IMR-90 (cell line): ENCODE measurements at regions not wholly inside any gene's neighbourhood (a gene's known extent, or its start where the extent isn't known, plus 50 kb on each side); places are given as distances from the start of the nearest gene placed in this dataset.
A peak's percentile ranks its signal among the peaks of the same experiment; 100 is the strongest.

ENCODE experiments used
- ATAC-seq: fragments of 200-7000 bp; cut with Tn5 transposase; 2 replicates; pipeline ENCODE4 v1.9.1; 2020; ENCODE audit warnings: low read depth, mild to moderate bottlenecking, moderate library complexity
- BruUV-seq: library from RNA; stranded (reverse); fragments of 400-500 nt; replicated peaks from 2 replicates; lab custom pipeline; 2021; lab: Mats Ljungman, UMichigan
- CTCF ChIA-PET: fragments of 300-600 bp; formaldehyde crosslinking; extraction: SDS; loops from one replicate; lab custom pipeline; 2021; ENCODE audit warnings: antibody characterized with exemption; lab: Yijun Ruan, JAX
- POLR2A ChIA-PET: fragments of 300-600 bp; sonication (Branson Sonifier 250); formaldehyde crosslinking; loops from one replicate; lab custom pipeline; 2022; ENCODE audit warnings: antibody characterized with exemption; ENCODE audit not compliant: unreplicated experiment; lab: Charles Lee
- DNase-seq: peaks from one replicate; pipeline ENCODE4 v3.0.0; 2013
- H2AFZ ChIP-seq: replicated peaks from 2 replicates; pipeline ENCODE3; 2013; ENCODE audit warnings: low read length, mild to moderate bottlenecking; ENCODE audit not compliant: poor library complexity
- H2AK5ac ChIP-seq: 2 replicates; pipeline ENCODE4 v1.6.1; 2013; ENCODE audit warnings: low read depth, low read length, inconsistent platforms
- H2AK9ac ChIP-seq: replicated peaks from 2 replicates; pipeline ENCODE3; 2013; ENCODE audit warnings: mild to moderate bottlenecking, low read depth, low read length, moderate library complexity; ENCODE audit not compliant: poor library complexity
- H2BK120ac ChIP-seq: 2 replicates; pipeline ENCODE4 v1.6.1; 2013; ENCODE audit warnings: low read depth, low read length, inconsistent platforms
- H2BK15ac ChIP-seq: 3 replicates; pipeline ENCODE4 v1.6.1; 2013; ENCODE audit warnings: low read depth, low read length, inconsistent platforms
- H2BK20ac ChIP-seq: 2 replicates; pipeline ENCODE4 v1.6.1; 2013; ENCODE audit warnings: low read depth, mild to moderate bottlenecking, inconsistent platforms, low read length, moderate library complexity
- H2BK5ac ChIP-seq: 2 replicates; pipeline ENCODE4 v1.6.1; 2013; ENCODE audit warnings: mild to moderate bottlenecking, low read depth, low read length, inconsistent platforms; ENCODE audit not compliant: poor library complexity, severe bottlenecking
- H3K14ac ChIP-seq: replicated peaks from 2 replicates; pipeline ENCODE4 v1.6.1; 2013; ENCODE audit warnings: low read depth, low read length, inconsistent platforms
- H3K18ac ChIP-seq: 2 replicates; pipeline ENCODE4 v1.6.1; 2013; ENCODE audit warnings: low read depth, low read length, control low read depth
- H3K23ac ChIP-seq: 2 replicates; pipeline ENCODE4 v1.6.1; 2013; ENCODE audit warnings: low read depth, low read length, inconsistent platforms
- H3K27ac ChIP-seq: 2 replicates; pipeline ENCODE4 v1.5.1; 2013; ENCODE audit warnings: mild to moderate bottlenecking, control low read depth, low read length; ENCODE audit not compliant: insufficient read depth
- H3K27me3 ChIP-seq: 2 replicates; pipeline ENCODE4 v1.6.1; 2013; ENCODE audit warnings: low read length; ENCODE audit not compliant: control insufficient read depth, insufficient read depth
- H3K36me3 ChIP-seq: 2 replicates; pipeline ENCODE4 v1.6.1; 2013; ENCODE audit warnings: low read length, mixed read lengths; ENCODE audit not compliant: control insufficient read depth, insufficient read depth
- H3K4ac ChIP-seq: 2 replicates; pipeline ENCODE4 v1.6.1; 2013; ENCODE audit warnings: low read depth, low read length, inconsistent platforms
- H3K4me1 ChIP-seq: 2 replicates; pipeline ENCODE4 v1.6.1; 2013; ENCODE audit warnings: low read length, mixed read lengths; ENCODE audit not compliant: control insufficient read depth, insufficient read depth
- H3K4me2 ChIP-seq: 2 replicates; pipeline ENCODE4 v1.6.1; 2013; ENCODE audit warnings: low read depth, mild to moderate bottlenecking, control low read depth, low read length, moderate library complexity
- H3K4me3 ChIP-seq: 2 replicates; pipeline ENCODE4 v1.5.1; 2013; ENCODE audit warnings: low read depth, mild to moderate bottlenecking, control low read depth, low read length, moderate library complexity; ENCODE audit not compliant: insufficient read depth
- H3K56ac ChIP-seq: 2 replicates; pipeline ENCODE4 v1.6.1; 2013; ENCODE audit warnings: low read length, inconsistent platforms; ENCODE audit not compliant: insufficient read depth; ENCODE audit errors: extremely low read depth
- H3K79me1 ChIP-seq, 2 experiments: 2 replicates each; pipeline ENCODE4 v1.6.1; 2013; ENCODE audit warnings: low read length in 2 of 2, inconsistent platforms in 1 of 2, low read depth in 1 of 2
- H3K9ac ChIP-seq: 2 replicates; pipeline ENCODE4 v1.6.1; 2013; ENCODE audit warnings: low read depth, low read length, control low read depth
- H3K9me1 ChIP-seq: 2 replicates; pipeline ENCODE4 v1.6.1; 2013; ENCODE audit warnings: low read length, inconsistent platforms; ENCODE audit not compliant: insufficient read depth
- H3K9me3 ChIP-seq: 2 replicates; pipeline ENCODE4 v1.6.1; 2013; ENCODE audit warnings: low read length; ENCODE audit not compliant: control insufficient read depth, insufficient read depth
- H4K20me1 ChIP-seq: 2 replicates; pipeline ENCODE4 v1.6.1; 2013; ENCODE audit warnings: low read length, inconsistent platforms; ENCODE audit not compliant: insufficient read depth
- H4K5ac ChIP-seq: 2 replicates; pipeline ENCODE4 v1.6.1; 2013; ENCODE audit warnings: mild to moderate bottlenecking, low read depth, low read length, control low read depth
- H4K8ac ChIP-seq, 2 experiments: 2 replicates each; pipeline ENCODE4 v1.6.1; 2013; ENCODE audit warnings: low read depth in 2 of 2, low read length in 2 of 2, control low read depth in 1 of 2, inconsistent platforms in 1 of 2
- H4K91ac ChIP-seq: 2 replicates; pipeline ENCODE4 v1.6.1; 2013; ENCODE audit warnings: low read depth, low read length, inconsistent platforms; ENCODE audit not compliant: insufficient read depth
- CEBPB ChIP-seq: IDR thresholded peaks from 2 replicates; pipeline ENCODE4 v1.6.1; 2012; ENCODE audit warnings: low read depth, low read length, improper control_type of control experiment
- SMC3 ChIP-seq: fragments of 150-350 bp; IDR thresholded peaks from 2 replicates; pipeline ENCODE4 v1.6.1; 2016; ENCODE audit warnings: low read depth, mild to moderate bottlenecking, antibody characterized with exemption, low read length, moderate library complexity
- WGBS, 2 experiments: methylation state at CpG; one replicate each; pipeline versions ENCODE4 v1.1.5 to v1.1.7; 2013; ENCODE audit warnings: missing lambda C conversion rate in 2 of 2; ENCODE audit not compliant: insufficient read length in 1 of 2; ENCODE audit errors: extremely low coverage in 2 of 2; 5-methylcytosine and 5-hydroxymethylcytosine counted together
- dilution Hi-C: fragments of 300-500 bp; cut with HindIII; formaldehyde crosslinking; loops from one replicate; pipeline ENCODE4 v1.14.3; 2018; ENCODE audit warnings: low sequenced_read_pairs; ENCODE audit not compliant: unreplicated experiment
- in situ Hi-C: fragments of 300-500 bp; cut with MboI; formaldehyde crosslinking; loops from 3 replicates; pipeline ENCODE4 v1.14.3; 2019; ENCODE audit warnings: low sequenced_read_pairs, inconsistent platforms, mixed read lengths
- intact Hi-C: fragments of 100-400 bp; cut with micrococcal nuclease; formaldehyde crosslinking; loops from 2 replicates; pipeline ENCODE4 v1.10.0; 2022

DNA sequence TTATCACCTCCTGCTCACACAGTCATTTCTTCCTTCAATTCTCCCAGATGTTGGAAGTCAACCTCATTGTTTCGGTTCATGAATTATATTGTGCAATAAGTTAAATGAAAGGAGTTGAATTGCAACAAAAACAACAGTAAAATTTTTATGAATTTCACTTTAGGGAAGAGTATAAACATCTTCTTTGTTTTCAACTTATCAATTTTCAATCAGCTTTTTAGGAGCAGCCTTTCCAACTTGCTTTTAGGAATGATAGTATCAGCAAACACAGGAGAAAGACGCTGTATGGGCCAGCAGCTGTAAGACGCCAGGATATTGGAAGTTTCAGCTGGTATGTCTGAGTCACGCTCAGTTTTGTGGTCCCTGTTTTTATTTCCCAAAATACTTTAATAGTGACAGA is 132.5 kb upstream of the ARGLU1 start:
- DNase-seq, result no peak
- Histone ChIP-seq H3K79me1 (no peaks in the 10 kb centered on the region), H3K56ac (no peak overlapping the region), H3K9me1 (no peaks in the 10 kb centered on the region), H2BK15ac (no peak overlapping the region), H2AK9ac (no peak overlapping the region), H2BK20ac (no peak overlapping the region), H3K27me3 (no peaks in the 10 kb centered on the region), H3K36me3 (no peaks in the 10 kb centered on the region), H2AK5ac (no peak overlapping the region), H3K9me3 (no peaks in the 10 kb centered on the region), H3K4me3 (no peak overlapping the region), H3K27ac (no peak overlapping the region), H4K20me1 (no peaks in the 10 kb centered on the region), H3K9ac (no peak overlapping the region), H2AFZ (no peak overlapping the region), H4K5ac (no peak overlapping the region), H3K14ac (no peak overlapping the region), H2BK5ac (no peak overlapping the region), H3K4me1 (no peaks in the 10 kb centered on the region), H4K91ac (no peak overlapping the region), H3K4ac (no peak overlapping the region), H3K18ac (no peak overlapping the region), H3K23ac (no peak overlapping the region), H2BK120ac (no peak overlapping the region), H4K8ac (no peak overlapping the region), H3K4me2 (no peak overlapping the region)
- ChIA-PET POLR2A (no interaction called here), CTCF (no interaction called here)
- no CpG with 5 or more reads among the region's 4 CpGs for WGBS, 2 experiments
- BruUV-seq, result no TSS peak
- TF ChIP-seq SMC3, result no peak
- peak; percentile 61 for TF ChIP-seq CEBPB
- dilution Hi-C loops, result no loop called here
- no peak for ATAC-seq
- intact Hi-C loops, result no loop called here
- in situ Hi-C loops, result no loop called here
